Kidney (tissue), 13 donors: ENCODE measurements at regions not wholly inside any gene's neighbourhood (a gene's known extent, or its start where the extent isn't known, plus 50 kb on each side); places are given as distances from the start of the nearest gene placed in this dataset.

Source experiments
- DNase-seq, 5 donors: peaks; one replicate each; pipeline ENCODE4 v3.0.0-alpha.2; 2013 to 2020
- FAIRE-seq: peaks from 2 replicates; lab custom pipeline; 2012; peaks lifted over from hg19 to GRCh38; lab: Jason Lieb, UNC
- H3K27ac ChIP-seq, 2 donors: one replicate each; pipeline ENCODE4 v1.7.0; 2013; ENCODE audit warnings: low read depth in 2 of 2, low read length in 2 of 2, inconsistent platforms in 1 of 2
- H3K27me3 ChIP-seq: one replicate; pipeline ENCODE4 v1.7.1; 2013; ENCODE audit warnings: low read length, inconsistent platforms; ENCODE audit not compliant: control insufficient read depth, insufficient read depth
- H3K36me3 ChIP-seq, 3 donors: one replicate each; pipeline versions ENCODE4 v1.7.0 to v1.7.1; 2013; ENCODE audit warnings: low read length in 3 of 3, control low read depth in 1 of 3, inconsistent platforms in 1 of 3; ENCODE audit not compliant: insufficient read depth in 3 of 3, control insufficient read depth in 2 of 3
- H3K4me1 ChIP-seq, 3 donors: one replicate each; pipeline versions ENCODE4 v1.7.0 to v1.7.1; 2013; ENCODE audit warnings: low read length in 3 of 3, inconsistent platforms in 1 of 3, low read depth in 1 of 3; ENCODE audit not compliant: control insufficient read depth in 2 of 3, insufficient read depth in 2 of 3
- H3K4me3 ChIP-seq, 3 donors: one replicate each; pipeline versions ENCODE4 v1.7.0 to v1.8.1; 2013; ENCODE audit warnings: low read length in 3 of 3, control low read depth in 1 of 3, inconsistent platforms in 1 of 3
- H3K9ac ChIP-seq, 3 donors: one replicate each; pipeline versions ENCODE4 v1.7.0 to v1.7.1; 2013; ENCODE audit warnings: low read length in 3 of 3, control low read depth in 1 of 3, inconsistent platforms in 1 of 3
- H3K9me3 ChIP-seq, 3 donors: one replicate each; pipeline versions ENCODE4 v1.7.0 to v1.7.1; 2013; ENCODE audit warnings: low read length in 3 of 3, control low read depth in 1 of 3, inconsistent platforms in 1 of 3; ENCODE audit not compliant: control insufficient read depth in 2 of 3, insufficient read depth in 1 of 3
- intact Hi-C: fragments of 100-400 bp; cut with DNase I; formaldehyde crosslinking; loops from one replicate; pipeline ENCODE4 v1.11.1; 2022
- TF ChIP-seq, protein P1 (sequence below): IDR thresholded peaks from 3 replicates; pipeline ENCODE4 v1.5.1; 2012; ENCODE audit warnings: mild to moderate bottlenecking, moderate library complexity, borderline replicate concordance; ENCODE audit not compliant: insufficient read depth; ENCODE audit errors: extremely low read depth
- donor health status: control.
- donor health status: control.
- donor health status: control.
- donor health status: control.
- donor health status: control.
- donor health status: DM: yes; HTN: yes; CAD: no.
- donor health status: Normal renal cell carcinoma (clear cell type).

DNA sequence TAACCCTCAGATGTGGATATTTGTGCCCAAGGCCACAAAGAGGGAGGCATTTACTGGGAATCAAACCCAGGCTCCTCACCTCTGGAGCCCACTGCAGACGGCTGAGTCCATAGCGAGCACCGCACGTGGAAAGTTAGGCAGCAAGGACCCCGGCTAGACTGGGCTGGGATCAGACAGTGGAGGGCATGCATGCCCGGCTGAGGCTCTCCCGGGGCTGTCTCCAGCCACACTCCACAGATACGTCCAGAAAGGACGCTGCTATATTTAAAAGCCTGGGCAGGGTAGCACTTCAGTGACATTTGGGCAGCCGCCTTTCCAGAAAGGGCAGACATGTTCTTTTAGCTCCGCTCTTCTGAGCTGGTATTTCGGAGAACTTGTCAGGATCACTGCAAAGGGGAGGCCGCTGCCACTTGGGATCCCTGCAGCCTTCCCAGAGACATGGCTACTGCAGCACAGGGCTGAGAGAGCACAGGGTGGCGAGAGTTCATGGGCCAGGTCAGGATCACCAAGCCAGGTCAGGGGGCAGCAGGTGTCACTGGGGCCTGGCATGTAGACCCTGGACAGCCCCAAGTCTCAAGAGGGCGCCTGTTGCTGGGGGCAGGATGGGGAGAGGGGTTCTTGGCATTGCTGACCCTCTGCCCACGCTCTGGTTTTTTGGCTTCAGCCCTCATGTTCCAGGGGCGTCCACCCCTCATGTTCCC, 121.7 kb downstream of the PHETA1 start:
- Histone ChIP-seq H3K27ac (no peak overlapping the region), H3K4me3 (no peak overlapping the region), H3K4me1 (no peaks in the 10 kb centered on the region), H3K27me3 (no peaks in the 10 kb centered on the region), H3K9ac (no peak overlapping the region), H3K36me3 (no peaks in the 10 kb centered on the region), H3K9me3 (peaks cover 0 to 19% (median 0%) of the 10 kb centered on the region in 3 donors)
- FAIRE-seq, result no peak
- intact Hi-C loops, result no loop called here
- DNase-seq, result no peak
- TF ChIP-seq, protein P1, sequence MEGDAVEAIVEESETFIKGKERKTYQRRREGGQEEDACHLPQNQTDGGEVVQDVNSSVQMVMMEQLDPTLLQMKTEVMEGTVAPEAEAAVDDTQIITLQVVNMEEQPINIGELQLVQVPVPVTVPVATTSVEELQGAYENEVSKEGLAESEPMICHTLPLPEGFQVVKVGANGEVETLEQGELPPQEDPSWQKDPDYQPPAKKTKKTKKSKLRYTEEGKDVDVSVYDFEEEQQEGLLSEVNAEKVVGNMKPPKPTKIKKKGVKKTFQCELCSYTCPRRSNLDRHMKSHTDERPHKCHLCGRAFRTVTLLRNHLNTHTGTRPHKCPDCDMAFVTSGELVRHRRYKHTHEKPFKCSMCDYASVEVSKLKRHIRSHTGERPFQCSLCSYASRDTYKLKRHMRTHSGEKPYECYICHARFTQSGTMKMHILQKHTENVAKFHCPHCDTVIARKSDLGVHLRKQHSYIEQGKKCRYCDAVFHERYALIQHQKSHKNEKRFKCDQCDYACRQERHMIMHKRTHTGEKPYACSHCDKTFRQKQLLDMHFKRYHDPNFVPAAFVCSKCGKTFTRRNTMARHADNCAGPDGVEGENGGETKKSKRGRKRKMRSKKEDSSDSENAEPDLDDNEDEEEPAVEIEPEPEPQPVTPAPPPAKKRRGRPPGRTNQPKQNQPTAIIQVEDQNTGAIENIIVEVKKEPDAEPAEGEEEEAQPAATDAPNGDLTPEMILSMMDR, result no peak

DNA sequence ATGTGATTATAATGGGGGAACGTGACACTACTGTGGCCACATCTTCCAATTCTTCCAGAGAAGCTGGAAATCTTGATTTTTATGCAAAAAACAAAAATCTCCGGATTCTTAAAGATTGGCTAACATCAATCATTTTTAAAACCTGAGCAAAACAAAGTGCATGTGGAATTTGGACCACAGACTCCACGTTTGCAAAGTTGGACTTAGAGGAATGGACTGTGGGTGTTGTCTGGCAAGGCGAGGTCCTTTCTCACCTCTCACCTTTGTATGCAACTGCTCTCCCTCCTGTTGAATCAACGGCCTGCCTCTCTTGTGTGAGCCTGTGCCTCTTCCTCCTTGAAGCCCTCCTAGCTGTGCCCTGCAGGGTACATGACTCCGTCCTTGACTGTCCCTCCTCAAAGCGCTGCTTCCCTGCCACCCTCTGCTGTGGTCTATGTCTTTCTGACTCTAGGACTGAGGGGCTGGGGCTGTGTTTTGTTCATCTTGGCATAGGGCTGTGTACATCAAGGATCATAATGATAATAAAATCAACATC, 122.4 kb downstream of the PHETA1 start:
- Histone ChIP-seq H3K4me1 (no peaks in the 10 kb centered on the region), H3K9ac (no peak overlapping the region), H3K36me3 (no peaks in the 10 kb centered on the region), H3K9me3 (peaks cover 0 to 19% (median 0%) of the 10 kb centered on the region in 3 donors), H3K27ac (no peak overlapping the region), H3K4me3 (no peak overlapping the region), H3K27me3 (no peaks in the 10 kb centered on the region)
- TF ChIP-seq, protein P1, result no peak
- DNase-seq, result no peak
- no peak for FAIRE-seq
- intact Hi-C loops, result no loop called here

DNA sequence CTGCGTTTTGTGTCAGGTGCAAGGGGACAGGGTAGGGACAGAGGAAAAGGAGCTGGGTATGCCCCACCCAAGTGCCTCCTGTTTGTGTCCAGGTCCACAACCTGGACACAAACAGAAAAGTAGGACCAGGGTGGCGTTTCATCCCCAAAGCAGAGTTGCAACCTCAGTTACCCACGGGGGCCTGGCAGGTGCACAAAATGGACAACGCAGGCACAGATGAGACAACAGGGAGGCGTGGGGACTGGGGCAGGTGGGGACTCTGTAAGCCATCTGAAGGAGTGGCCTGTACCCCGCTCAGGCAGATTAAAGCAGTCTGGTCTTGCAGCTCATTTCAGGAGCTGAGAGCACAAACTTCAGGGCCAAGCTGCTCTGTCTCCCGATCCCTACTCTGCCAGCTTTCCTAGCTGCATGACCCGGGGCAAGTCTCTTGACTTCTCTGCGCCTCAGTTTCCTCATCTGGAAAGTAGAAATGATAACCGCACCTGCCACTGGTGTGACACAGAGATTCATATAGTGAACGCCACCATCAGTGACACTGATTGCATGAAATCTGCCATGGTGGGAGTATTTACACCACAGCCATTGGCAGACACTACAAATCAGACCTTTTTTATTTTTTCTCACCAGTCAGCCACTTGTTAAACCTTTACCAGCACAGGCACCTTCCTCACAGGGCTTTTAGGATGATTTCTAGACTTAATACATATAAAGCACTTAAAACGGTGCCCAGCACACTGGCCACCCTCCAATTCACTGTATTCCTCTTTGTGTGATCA, 123.0 kb downstream of the PHETA1 start:
- no peak overlapping the region for H3K27ac ChIP-seq
- DNase-seq (no peak), FAIRE-seq (no peak)
- H3K4me3 ChIP-seq, result no peak overlapping the region
- peaks cover 0 to 19% (median 0%) of the 10 kb centered on the region in 3 donors for H3K9me3 ChIP-seq
- H3K27me3 ChIP-seq, result no peaks in the 10 kb centered on the region
- intact Hi-C loops, result no loop called here
- H3K4me1 ChIP-seq, result no peaks in the 10 kb centered on the region
- TF ChIP-seq, protein P1, result no peak
- H3K36me3 ChIP-seq, result no peaks in the 10 kb centered on the region
- H3K9ac ChIP-seq, result no peak overlapping the region
